NCI-H146 treated with DMSO at 0.1 percent for 48 hours (cell line): ENCODE measurements at regions not wholly inside any gene's neighbourhood (a gene's known extent, or its start where the extent isn't known, plus 50 kb on each side); places are given as distances from the start of the nearest gene placed in this dataset.

ENCODE experiments used
- DNase-seq: peaks from one replicate; lab custom pipeline; 2025; ENCODE audit not compliant: unreplicated experiment; lab: John Stamatoyannopoulos, UW

- DNase-seq: no peak
Measured at GRCh38 chr2:45072862-45073237, 63.6 kb upstream of the SIX2 start.

GRCh38 chr2:45072064-45072861, 63.0 kb upstream of the SIX2 start:
- DNase-seq: no peak

GRCh38 chr2:45070113-45070652, 60.9 kb upstream of the SIX2 start:
- peak; percentile 20 for DNase-seq

DNA sequence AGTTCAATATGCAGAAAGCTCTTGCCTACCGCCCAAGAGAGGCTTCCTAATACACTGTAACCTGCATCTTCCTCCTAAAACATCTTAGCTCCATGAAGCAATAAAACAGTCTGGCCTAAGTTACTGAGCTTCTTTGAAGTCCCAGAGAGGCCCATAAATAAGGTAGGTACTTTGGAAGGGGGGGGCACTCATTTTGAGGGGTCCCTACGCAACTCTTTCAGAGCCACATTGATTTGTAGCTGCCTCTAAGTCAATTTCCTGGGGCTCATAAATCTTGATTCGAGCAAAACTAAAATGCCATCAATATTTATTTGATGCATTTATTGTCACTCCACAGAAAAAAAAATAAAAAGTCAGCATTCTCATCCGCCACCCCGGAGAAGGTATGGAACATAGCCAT, 60.4 kb upstream of the SIX2 start:
- no peak for DNase-seq

GRCh38 chr2:45068571-45069140, 59.4 kb upstream of the SIX2 start:
- DNase-seq: no peak

- DNase-seq: no peak
Measured at GRCh38 chr2:45067859-45068570, 58.8 kb upstream of the SIX2 start.
